ENCODE measurements at regions not wholly inside any gene's neighbourhood (a gene's known extent, or its start where the extent isn't known, plus 50 kb on each side); places are given as distances from the start of the nearest gene placed in this dataset.

GRCh38 chr3:144141074-144141473 is 169.5 kb downstream of the DIPK2A start:
- no peak overlapping the region for H2AFZ ChIP-seq (ENCODE audit: low read length)
- no peaks in the 10 kb centered on the region for H3F3A ChIP-seq (ENCODE audit: insufficient read depth, low read length)
- no peaks in the 10 kb centered on the region for H3K36me3 ChIP-seq (ENCODE audit: insufficient read depth, low read length)
- no peak overlapping the region for H3K4me2 ChIP-seq (ENCODE audit: low read length)
- no peak overlapping the region for H3K27ac ChIP-seq (ENCODE audit: low read depth, low read length, poor library complexity, severe bottlenecking)
- no peak overlapping the region for H3K4me3 ChIP-seq (ENCODE audit: low read depth, low read length, poor library complexity, severe bottlenecking)
- H3K79me2 ChIP-seq (ENCODE audit: insufficient read depth, low read length), result no peaks in the 10 kb centered on the region
- no peak overlapping the region for H3K9ac ChIP-seq (ENCODE audit: low read length)
- no peaks in the 10 kb centered on the region for H3K27me3 ChIP-seq (ENCODE audit: insufficient read depth, low read length)
- no peaks in the 10 kb centered on the region for H3K9me3 ChIP-seq (ENCODE audit: low read length)
- no peaks in the 10 kb centered on the region for H4K20me1 ChIP-seq (ENCODE audit: insufficient read depth, low read length)
- H3K4me1 ChIP-seq (ENCODE audit: insufficient read depth, low read length, severe bottlenecking), result no peaks in the 10 kb centered on the region
- TF ChIP-seq EZH2 (IDR thresholded peaks at IDR 0.05; ENCODE audit: borderline replicate concordance, low read length), result no peak
- TF ChIP-seq, protein P1, sequence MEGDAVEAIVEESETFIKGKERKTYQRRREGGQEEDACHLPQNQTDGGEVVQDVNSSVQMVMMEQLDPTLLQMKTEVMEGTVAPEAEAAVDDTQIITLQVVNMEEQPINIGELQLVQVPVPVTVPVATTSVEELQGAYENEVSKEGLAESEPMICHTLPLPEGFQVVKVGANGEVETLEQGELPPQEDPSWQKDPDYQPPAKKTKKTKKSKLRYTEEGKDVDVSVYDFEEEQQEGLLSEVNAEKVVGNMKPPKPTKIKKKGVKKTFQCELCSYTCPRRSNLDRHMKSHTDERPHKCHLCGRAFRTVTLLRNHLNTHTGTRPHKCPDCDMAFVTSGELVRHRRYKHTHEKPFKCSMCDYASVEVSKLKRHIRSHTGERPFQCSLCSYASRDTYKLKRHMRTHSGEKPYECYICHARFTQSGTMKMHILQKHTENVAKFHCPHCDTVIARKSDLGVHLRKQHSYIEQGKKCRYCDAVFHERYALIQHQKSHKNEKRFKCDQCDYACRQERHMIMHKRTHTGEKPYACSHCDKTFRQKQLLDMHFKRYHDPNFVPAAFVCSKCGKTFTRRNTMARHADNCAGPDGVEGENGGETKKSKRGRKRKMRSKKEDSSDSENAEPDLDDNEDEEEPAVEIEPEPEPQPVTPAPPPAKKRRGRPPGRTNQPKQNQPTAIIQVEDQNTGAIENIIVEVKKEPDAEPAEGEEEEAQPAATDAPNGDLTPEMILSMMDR (IDR thresholded peaks at IDR 0.05; ENCODE audit: low read length), result no peak
- no peaks in the 10 kb centered on the region for H3K9me2 ChIP-seq (ENCODE audit: low read depth, low read length)

GRCh38 chr3:144141496-144141895 is 169.9 kb downstream of the DIPK2A start:
- H3K4me2 ChIP-seq (ENCODE audit: low read length), result no peak overlapping the region
- H4K20me1 ChIP-seq (ENCODE audit: insufficient read depth, low read length), result no peaks in the 10 kb centered on the region
- H3K9me3 ChIP-seq (ENCODE audit: low read length), result no peaks in the 10 kb centered on the region
- H3K4me3 ChIP-seq (ENCODE audit: low read depth, low read length, poor library complexity, severe bottlenecking), result no peak overlapping the region
- no peaks in the 10 kb centered on the region for H3F3A ChIP-seq (ENCODE audit: insufficient read depth, low read length)
- no peaks in the 10 kb centered on the region for H3K4me1 ChIP-seq (ENCODE audit: insufficient read depth, low read length, severe bottlenecking)
- H3K36me3 ChIP-seq (ENCODE audit: insufficient read depth, low read length), result no peaks in the 10 kb centered on the region
- no peaks in the 10 kb centered on the region; the same call in 1 of the 2 replicates for H3K9me2 ChIP-seq (ENCODE audit: low read depth, low read length)
- no peaks in the 10 kb centered on the region for H3K79me2 ChIP-seq (ENCODE audit: insufficient read depth, low read length)
- H2AFZ ChIP-seq (ENCODE audit: low read length), result no peak overlapping the region
- TF ChIP-seq EZH2 (IDR thresholded peaks at IDR 0.05; ENCODE audit: borderline replicate concordance, low read length), result no peak
- TF ChIP-seq, protein P1 (IDR thresholded peaks at IDR 0.05; ENCODE audit: low read length), result no peak
- no peak overlapping the region for H3K9ac ChIP-seq (ENCODE audit: low read length)
- no peaks in the 10 kb centered on the region for H3K27me3 ChIP-seq (ENCODE audit: insufficient read depth, low read length)
- no peak overlapping the region for H3K27ac ChIP-seq (ENCODE audit: low read depth, low read length, poor library complexity, severe bottlenecking)

GRCh38 chr3:144142151-144142840 is 170.7 kb downstream of the DIPK2A start:
- no peaks in the 10 kb centered on the region for H3K9me3 ChIP-seq (ENCODE audit: low read length)
- H3K9me2 ChIP-seq (ENCODE audit: low read depth, low read length), result no peaks in the 10 kb centered on the region; the same call in 1 of the 2 replicates
- no peaks in the 10 kb centered on the region for H4K20me1 ChIP-seq (ENCODE audit: insufficient read depth, low read length)
- no peak overlapping the region for H3K4me3 ChIP-seq (ENCODE audit: low read depth, low read length, poor library complexity, severe bottlenecking)
- H2AFZ ChIP-seq (ENCODE audit: low read length), result no peak overlapping the region
- no peak overlapping the region for H3K9ac ChIP-seq (ENCODE audit: low read length)
- H3K36me3 ChIP-seq (ENCODE audit: insufficient read depth, low read length), result no peaks in the 10 kb centered on the region
- no peak overlapping the region for H3K4me2 ChIP-seq (ENCODE audit: low read length)
- H3K27me3 ChIP-seq (ENCODE audit: insufficient read depth, low read length), result no peaks in the 10 kb centered on the region
- no peak overlapping the region for H3K27ac ChIP-seq (ENCODE audit: low read depth, low read length, poor library complexity, severe bottlenecking)
- H3K79me2 ChIP-seq (ENCODE audit: insufficient read depth, low read length), result no peaks in the 10 kb centered on the region
- H3F3A ChIP-seq (ENCODE audit: insufficient read depth, low read length), result no peaks in the 10 kb centered on the region
- no peak for TF ChIP-seq EZH2 (IDR thresholded peaks at IDR 0.05; ENCODE audit: borderline replicate concordance, low read length)
- TF ChIP-seq, protein P1 (IDR thresholded peaks at IDR 0.05; ENCODE audit: low read length), result no peak
- no peaks in the 10 kb centered on the region for H3K4me1 ChIP-seq (ENCODE audit: insufficient read depth, low read length, severe bottlenecking)
